HG02588 (cell line): ENCODE measurements at regions not wholly inside any gene's neighbourhood (a gene's known extent, or its start where the extent isn't known, plus 50 kb on each side); places are given as distances from the start of the nearest gene placed in this dataset.

Experiments
- ATAC-seq: cut with Tn5 transposase; IDR thresholded peaks from one replicate; pipeline ENCODE4 v1.9.1; 2021; ENCODE audit warnings: mild to moderate bottlenecking, moderate library complexity; ENCODE audit not compliant: unreplicated experiment

DNA sequence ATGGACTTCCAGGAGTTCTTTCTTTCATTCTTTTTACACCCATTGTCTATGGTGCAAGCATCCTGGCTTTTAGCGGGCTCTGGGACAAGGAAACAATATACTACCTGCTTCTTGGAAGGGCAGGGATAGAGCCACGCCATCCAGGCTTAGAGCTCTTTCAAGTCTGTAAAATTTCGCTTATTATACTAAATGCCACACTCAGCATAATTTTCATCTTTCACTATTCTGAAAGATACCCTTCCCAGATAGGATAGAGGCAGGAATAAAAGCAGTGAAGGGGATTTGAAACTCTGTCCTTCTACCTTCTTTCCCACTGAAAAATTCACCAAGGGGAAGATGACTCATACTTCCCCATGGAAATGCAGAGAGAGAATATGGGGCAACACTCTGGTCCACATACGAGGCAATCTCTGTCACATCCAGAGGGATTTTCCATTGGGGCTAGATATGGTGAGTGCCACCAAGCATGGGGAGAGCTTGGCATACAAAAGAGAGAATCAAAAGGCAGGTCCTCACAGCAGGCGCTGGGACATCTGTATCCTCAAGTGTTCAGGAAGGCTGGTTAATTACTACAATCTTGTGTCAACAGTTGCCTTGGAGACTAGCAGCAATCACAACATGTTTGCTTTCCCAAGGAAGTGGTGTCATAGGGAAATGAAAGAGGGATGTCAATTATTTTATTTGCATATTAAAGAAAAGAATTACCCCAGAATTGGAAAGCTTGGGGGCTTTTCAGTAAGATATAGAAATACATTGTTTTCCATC, 127.6 kb downstream of the TDRD15 start:
- no peak for ATAC-seq

DNA sequence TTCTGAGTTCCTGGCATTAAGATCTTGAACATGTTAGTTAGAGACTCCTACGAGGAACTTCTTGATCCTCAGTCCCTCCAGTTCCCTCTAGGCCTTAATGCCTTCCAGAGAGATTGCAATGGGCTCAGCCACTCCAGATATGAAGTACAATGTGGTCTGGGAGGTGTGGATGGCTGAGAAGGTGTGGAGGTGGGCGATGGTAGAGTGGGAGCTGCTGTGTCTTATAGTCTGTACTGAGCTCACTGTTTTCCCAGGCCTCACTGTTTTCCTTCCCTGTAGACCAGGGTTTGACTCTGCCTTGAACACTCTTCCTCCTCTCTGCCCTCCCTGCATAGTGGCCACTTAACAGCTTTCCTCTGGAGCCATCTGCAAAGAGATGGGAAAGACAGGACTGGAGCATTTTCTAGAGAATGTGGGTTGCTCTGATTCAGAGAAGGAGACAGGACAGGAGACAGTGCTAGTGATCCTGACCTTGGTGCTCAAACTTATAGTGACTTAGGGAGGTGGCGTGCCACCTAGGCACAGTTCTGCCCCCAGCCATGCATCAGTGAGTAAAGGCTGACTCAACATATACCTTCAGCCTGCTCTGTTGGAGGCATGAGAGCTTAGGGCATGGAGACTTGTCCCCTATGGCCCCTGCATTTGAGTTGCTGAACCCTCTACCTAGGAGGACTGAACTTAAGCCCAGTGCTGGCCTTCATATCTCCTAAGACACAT, 129.7 kb downstream of the TDRD15 start:
- no peak for ATAC-seq

DNA sequence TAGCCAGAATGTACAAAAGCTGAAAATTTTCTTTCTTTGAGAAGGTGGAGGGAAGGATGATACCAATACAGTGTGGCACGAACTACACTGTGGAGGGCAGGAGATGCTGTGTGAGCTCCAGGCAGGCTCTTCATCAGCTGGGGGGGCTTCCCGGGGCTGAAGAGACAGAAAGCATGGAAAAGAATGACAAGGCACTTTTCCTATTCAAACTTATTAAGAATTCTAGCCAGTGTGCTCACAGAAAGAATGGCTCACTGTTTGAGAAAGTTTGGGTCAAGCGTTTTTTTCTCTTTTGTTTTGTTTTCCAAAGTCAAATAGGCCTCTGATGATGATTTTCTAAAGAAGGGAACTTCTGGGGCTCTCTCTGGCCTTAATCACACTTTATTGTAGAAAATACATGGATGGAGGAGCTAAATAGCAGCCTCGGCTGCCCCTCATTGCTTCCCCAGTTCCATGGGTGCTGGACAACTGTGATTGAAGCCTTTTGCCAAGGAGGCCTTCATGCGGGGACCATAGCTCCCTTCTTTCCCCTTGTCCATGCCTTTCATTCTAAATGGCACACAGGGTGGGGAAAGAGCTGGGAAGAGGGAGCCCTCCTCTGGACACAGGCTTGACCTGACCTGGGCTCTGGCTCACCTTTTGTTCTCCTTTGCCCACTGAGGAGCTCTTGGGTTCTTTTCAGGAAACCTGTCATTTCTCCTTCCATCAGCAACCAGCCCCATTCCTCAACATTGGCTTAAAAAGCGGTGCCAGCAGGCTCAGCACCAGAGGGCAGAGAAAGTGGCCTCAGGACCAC, 130.6 kb downstream of the TDRD15 start:
- ATAC-seq: no peak

DNA sequence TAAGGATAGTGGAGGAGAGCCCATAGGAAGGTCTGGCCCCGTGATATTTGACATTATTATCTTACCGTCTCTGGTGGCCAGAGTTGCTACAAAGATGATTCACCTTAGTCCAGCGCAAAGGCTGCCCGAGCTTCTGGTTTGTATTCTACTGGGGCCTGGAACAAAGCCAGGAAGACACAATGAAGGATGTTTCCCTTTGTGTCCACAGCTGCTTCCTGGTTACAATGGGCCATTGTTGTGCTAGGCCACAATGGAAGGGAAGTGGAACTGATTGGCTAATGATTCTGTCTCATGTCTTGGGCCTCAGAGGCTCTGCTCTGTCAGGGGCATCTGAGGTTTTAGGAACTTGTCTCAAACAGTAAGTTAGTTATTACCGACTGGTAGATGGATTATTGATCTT, 132.2 kb downstream of the TDRD15 start:
- peak; percentile 69 for ATAC-seq

DNA sequence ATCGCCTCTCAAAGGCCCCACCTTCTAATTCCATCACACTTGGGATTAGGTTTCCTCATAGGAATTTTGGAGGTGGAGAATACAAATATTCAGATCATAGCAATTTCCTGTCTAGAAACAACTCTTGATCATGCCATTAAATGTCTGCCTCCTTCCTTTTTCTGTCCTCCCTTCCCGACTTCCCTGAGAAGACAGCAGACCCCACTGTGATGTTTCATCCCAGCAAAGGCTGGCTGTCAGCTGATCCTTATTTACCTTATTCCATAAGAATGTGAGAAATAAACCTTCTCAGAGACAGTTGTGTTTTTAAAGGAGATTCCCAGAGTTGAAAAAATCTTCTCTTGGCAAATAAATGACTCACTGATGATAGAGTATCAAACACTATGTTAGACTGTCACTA, 133.9 kb downstream of the TDRD15 start:
- no peak for ATAC-seq

DNA sequence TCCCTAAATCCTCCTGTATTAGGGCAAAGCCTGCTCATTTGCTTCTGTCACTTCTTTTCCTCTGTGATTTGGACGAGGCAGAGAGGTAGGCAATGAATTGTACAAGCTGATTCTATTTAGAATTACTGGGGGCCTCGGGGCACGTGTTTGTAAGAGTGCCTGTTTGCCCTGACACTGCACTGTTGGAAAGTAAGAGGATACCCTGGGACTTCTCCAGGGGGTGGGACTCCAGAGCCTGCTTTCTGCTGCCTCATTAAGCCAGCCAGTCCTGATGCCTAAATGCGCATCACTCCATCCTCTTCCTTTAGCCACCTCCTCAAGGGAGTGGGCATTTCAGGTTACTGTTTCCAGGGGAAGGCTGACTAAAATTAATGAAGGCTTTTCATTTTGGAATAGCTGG, 134.3 kb downstream of the TDRD15 start:
- no peak for ATAC-seq

DNA sequence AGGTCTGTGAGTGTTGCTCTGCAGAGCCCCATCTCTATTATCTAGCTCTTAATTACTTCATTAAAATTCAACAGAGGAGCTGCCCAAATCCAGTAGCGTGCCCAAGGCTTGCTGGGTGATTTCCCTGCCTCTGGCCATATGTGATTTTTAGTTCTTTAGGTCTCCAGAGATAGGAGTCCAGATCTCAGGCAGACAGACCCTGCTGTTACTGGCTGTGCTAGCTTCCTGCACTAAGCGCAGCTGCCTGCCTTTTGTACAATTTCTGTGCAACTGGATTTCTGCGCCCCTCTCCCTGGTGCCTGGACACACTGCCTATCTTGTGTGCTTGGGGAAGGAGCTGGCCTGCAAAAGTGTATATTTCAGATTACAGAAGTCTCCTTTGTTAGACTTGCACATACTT, 136.5 kb downstream of the TDRD15 start:
- ATAC-seq: no peak

DNA sequence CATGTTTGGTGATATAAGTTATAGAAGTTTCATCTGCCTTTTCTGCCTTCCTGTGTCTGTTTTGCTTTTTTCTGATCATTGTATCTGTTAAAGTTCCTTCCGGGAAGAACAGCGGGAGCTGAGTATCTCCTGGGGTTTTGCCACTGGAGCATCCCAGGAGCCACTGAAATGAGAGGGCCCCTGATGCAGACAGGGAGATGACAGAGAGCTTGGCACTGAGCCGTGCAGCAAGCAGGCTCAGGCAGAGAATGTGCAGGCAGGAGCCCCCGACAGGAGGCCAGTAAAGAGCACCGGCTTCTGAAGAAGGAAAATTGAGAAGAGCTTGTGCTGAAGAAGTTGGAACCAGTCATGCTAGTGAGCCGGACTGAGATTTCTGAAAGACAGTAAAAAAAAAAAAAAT, 137.8 kb downstream of the TDRD15 start:
- ATAC-seq: no peak

DNA sequence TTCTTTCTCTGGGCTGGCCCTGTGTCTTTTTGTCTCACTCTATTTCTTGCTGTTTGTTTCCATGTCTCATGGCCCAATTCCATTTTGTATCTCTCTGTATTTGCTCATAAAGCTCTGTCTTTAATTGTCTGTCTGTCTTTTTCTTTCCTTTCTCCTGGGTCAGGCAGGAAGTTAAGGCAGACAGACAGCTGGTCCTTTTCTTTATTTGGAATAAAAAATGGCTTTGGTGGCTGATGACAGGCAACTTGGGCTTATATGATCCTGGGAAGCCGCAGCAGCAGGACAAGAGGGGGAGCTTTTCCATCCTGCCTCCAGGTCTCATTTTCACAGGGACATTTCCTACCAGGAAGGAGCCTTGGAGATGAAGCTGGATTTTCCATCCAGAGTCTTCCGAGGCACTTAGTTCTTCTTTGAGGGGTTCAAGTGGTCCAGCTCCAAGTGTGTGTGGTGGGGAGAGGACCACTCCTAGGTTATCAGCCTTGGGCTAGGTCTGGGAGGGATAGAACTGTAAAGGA, 138.7 kb downstream of the TDRD15 start:
- no peak for ATAC-seq

DNA sequence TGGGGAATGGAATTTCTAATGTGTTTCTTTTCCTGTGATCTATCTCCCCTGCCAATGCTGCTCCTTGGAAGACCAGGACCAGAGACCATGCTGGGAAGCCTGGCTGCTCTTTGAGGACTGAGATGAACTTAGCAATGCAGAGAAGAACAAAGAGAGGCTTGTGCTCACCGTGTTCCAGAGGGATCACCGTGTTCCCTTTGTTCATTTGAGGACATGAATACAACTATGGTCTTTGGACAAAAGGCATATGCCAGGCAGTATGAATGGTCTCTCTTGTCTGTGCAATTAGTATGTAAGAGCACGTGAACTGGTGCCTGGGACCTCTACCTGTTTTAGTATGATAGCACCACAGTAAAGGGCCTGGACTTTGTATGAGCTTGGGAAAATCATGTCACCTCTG, 139.9 kb downstream of the TDRD15 start:
- ATAC-seq: no peak

DNA sequence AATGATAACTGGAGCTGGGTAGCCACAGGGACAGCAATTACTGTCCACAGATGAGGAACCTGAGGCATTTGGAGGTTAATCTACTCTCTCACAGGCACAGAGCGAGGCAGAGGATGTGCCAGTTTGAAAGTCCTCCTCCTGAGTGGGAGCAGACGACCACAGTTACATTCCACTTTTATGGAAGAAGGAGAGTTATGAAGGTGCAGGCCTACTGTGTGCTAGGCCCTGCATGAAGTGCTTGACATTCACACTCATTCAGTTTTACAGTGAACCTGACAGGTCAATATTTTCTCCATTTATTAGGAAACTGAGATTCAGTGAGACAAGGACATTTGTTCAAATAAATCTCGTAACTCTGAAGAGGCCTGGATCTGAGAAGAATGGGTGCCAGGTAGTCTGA, 142.0 kb downstream of the TDRD15 start:
- no peak for ATAC-seq

DNA sequence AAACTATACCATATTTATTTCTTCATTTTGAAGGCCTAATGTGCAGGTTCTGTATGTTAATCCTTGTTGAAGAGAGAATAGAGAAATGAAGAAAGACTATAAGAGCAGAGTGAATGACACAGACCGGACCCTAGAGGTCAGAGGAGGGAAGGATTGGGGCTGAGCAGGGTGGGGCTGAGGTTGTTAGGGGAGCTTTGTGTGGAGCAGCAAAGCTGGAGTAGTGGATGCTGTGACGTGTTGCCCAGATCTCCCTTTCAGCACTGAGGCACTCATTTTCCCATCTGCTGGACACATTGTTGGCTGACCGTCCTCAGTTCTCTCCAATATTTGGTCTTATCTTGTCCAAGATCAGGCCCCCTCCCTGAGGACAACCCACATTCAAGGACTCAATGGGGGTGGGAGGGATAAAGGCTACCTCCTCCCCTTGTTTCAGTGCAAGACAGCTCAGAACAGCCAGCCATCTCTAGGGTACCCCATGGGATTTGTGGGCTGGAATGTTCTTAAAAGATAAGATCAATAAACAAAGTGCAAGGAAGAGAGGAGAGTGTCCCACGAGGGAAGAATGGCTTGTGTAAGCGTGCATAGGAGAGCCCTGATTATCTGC, 143.6 kb downstream of the TDRD15 start:
- no peak for ATAC-seq

DNA sequence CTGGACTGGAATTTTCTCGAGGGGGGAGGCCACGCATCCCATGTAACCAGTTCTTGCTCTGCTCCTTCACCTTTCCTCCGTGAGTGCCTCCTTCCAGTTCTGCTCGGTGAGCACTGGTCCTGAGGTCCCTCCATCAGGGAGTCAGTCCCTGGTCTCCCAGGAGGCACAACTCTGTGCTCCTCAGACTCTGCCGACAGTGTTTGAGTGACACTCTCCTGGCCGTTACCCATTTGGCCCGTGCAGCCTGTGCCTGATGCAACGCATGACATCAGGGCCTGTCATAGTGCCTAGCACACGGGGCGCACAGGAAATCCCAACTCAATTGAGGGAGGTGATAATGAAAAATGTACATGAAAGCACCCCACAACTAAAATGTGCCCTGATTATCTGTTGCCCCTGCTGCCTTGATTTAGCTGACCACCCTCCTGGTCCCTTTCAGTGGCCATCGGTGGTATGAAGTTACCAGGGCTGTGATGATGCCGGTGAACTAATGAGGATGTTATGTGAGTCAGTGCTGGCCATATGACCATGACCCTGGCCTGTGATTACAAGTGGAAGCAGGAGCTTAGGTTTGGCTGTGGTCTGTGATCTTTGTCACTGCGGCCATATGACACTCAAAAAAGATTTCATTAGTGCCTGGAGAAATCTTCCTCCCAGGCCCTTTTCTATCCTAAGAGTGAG, 144.6 kb downstream of the TDRD15 start:
- ATAC-seq: no peak

DNA sequence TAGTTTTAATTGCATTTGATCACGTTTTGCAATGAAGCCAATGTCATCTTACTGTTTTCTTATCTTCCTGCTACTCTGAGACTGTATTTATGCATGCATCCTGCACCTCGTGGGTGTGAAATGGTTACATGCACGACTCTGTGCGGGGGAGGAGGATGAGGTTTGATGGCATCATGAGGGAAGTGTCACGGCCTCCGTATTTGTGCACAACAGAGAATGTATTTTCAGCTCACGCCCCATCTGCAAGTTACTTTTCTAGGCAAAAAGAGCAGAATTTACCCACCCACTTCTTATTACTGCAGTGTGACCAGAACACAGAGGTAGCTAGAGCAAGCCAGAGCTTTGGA, 145.1 kb downstream of the TDRD15 start:
- no peak for ATAC-seq

DNA sequence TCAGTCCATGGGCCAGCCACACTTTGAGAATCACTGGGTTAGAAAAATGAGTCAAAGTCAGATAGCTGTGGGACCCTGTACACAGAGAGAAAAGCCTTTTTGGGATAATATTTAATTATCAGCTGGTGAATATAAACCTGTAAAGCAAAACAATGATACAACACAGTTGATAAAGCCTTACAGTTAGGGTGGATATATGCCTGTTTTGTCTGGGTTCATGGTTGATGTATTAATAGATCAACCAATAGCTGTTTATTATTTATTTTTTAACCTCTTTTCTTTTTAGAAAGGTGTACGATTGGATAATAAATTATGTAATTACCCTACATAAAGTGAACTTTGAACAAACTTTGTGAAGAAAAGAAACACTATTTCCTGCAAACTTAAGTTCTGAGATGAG, 145.6 kb downstream of the TDRD15 start:
- no peak for ATAC-seq

DNA sequence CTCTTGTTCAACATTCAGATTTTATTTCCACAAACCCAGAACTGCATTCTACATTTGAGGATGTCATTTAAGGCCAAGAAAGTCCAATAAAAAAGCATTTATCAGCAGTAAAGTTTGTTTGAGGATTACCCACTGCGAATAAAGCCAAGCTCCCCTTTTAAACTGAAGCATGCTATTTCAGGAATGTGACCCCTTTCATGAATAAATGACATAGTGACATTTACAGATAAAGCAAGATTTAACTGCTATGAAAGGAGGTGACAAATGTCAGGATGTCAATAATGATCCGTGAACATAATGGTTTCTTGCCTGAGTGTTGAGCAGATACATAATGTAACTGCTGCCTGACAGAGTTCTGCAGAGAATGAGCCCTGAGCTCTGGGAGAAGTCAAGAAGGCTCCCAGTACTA, 146.3 kb downstream of the TDRD15 start:
- no peak for ATAC-seq

DNA sequence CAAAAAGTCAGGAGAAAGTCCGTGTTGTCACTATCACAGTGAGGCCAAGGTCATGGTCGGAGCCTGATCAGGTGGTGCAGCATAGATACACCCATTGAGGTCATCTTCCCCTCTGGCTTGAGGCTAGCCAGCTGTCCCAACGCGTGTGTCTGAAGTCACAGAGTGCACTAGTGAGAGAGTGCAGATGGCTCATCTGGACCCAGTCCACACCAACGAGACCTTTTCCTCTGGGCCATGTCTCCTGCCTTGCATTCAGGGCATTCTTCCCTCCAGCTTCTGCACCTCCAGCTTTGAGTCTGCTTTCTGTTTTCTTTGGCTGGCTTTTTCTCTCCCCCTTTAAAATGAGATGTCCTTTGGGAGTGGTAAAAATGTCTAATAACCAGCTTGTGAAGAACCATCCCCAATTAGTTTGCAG, 146.9 kb downstream of the TDRD15 start:
- ATAC-seq: no peak

DNA sequence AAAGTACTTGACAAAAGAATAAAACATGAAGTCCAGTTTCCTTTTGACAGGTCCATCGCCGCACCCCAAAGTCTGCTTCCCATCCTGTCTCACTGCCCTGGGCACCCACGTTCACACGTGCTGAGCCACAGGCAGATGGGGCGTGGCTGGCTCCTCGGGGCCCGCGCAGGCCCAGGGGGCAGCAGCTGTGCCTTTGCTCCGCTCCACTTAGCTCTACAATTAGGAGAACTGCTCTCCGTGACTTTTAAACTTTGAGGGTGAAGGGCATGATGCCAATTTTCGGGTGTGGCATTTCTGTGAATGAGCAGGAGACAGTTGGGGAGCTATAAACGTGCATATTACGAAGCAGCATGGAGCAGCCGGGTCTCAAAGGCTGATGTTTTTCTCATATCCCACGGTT, 152.4 kb downstream of the TDRD15 start:
- ATAC-seq: no peak

DNA sequence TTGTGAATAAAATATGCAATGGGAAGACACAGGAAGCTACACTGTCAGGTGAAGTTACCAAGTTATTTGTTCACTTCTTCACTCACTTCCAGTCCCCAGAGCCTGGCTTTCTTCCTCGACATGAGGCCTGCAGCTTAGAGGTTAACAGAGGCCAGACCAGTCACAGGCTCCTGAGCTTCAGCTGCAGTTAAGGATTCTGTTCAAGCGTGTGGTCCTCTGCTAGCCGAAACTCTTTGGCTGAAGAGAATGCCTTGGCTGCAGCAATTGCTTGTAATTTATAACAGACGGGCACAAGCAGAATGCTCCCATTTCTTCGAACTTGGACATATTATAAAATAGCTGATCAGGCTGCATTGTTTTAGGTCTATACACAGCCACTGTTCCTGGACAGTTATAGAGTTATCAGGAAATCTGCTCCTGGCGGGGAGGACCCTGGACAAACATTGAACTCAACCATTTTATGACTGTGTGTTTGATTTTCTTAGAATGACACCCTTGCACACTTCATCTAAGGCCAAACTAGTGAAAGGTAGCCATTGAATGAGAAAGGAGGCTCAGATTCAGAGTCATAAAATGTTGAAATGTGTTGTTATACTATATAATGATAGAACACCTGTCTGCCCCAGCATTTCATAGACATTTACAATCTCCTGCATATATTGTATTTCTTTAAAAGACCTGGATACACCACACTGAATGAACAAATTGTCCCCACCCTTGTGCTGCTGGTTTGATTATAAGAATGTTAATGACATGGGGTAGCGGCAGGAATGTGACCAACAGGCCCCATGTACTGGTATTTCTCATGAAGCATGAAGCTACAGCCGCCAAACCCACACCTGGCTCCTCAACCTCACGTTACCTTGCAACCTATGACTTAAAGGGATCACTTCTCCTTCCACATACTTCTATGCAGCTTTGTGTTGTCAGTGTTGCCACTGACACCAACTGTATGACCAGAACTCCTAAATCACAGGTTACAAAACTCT, 153.6 kb downstream of the TDRD15 start:
- ATAC-seq: no peak

DNA sequence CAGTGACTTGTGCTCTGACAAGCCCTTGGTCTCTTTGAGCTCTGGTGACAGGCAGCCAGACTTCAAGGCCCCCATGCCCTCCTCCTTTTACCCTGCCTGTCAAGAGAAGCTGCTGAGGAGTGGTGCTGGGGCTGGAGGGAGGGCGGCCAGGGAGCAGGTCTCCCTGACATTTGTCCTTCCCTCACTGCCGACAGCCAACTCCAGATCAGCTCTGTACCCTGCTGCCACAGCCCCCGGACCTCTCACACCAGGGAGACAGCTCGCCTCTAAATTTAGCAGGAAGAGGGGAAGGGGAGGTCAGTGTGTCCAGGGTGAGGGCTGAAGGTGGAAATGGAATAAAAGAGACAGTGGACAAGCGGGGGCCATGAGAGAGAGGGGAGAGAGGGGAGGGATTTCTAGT, 155.8 kb downstream of the TDRD15 start:
- no peak for ATAC-seq
